Ectodermal cell (in vitro differentiated cells): ENCODE measurements at regions not wholly inside any gene's neighbourhood (a gene's known extent, or its start where the extent isn't known, plus 50 kb on each side); places are given as distances from the start of the nearest gene placed in this dataset.

Experiments
- H3K27ac ChIP-seq: 2 replicates; pipeline ENCODE4 v1.7.0; 2013; ENCODE audit warnings: mild to moderate bottlenecking, low read depth, low read length; ENCODE audit not compliant: insufficient read depth, poor library complexity, severe bottlenecking
- H3K27me3 ChIP-seq: 2 replicates; pipeline ENCODE4 v1.7.0; 2013; ENCODE audit warnings: mild to moderate bottlenecking, low read length; ENCODE audit not compliant: insufficient read depth, control insufficient read depth, poor library complexity, severe bottlenecking
- H3K36me3 ChIP-seq: one replicate; pipeline ENCODE4 v1.7.0; 2013; ENCODE audit warnings: low read length; ENCODE audit not compliant: control insufficient read depth, insufficient read depth
- H3K4me1 ChIP-seq: one replicate; pipeline ENCODE4 v1.7.0; 2013; ENCODE audit warnings: low read length; ENCODE audit not compliant: control insufficient read depth, insufficient read depth
- H3K4me3 ChIP-seq: 2 replicates; pipeline ENCODE4 v1.7.0; 2013; ENCODE audit warnings: low read depth, low read length, control low read depth; ENCODE audit not compliant: insufficient read depth
- H3K9me3 ChIP-seq: 2 replicates; pipeline ENCODE4 v1.7.0; 2013; ENCODE audit warnings: mild to moderate bottlenecking, low read length, moderate library complexity; ENCODE audit not compliant: control insufficient read depth
- WGBS, 2 experiments: methylation state at CpG; one replicate each; pipeline ENCODE4 v1.1.7; 2013; ENCODE audit warnings: missing lambda C conversion rate in 2 of 2; 5-methylcytosine and 5-hydroxymethylcytosine counted together

- H3K4me3 ChIP-seq = no peak overlapping the region
- H3K4me1 ChIP-seq = no peaks in the 10 kb centered on the region
- H3K9me3 ChIP-seq = no peaks in the 10 kb centered on the region
- H3K27me3 ChIP-seq = no peaks in the 10 kb centered on the region
- 86 to 87% methylated on average over 6 of the region's 6 CpGs for WGBS, 2 experiments
- no peak overlapping the region for H3K27ac ChIP-seq
- H3K36me3 ChIP-seq = no peaks in the 10 kb centered on the region
Measured at GRCh38 chr1:38527373-38527966, 332.1 kb downstream of the RRAGC start.

GRCh38 chr1:38526046-38526445, 333.5 kb downstream of the RRAGC start:
- WGBS, 2 experiments = 90 to 95% methylated on average over 7 of the region's 7 CpGs
- Histone ChIP-seq H3K27me3 (no peaks in the 10 kb centered on the region), H3K36me3 (no peaks in the 10 kb centered on the region), H3K4me3 (no peak overlapping the region), H3K9me3 (no peaks in the 10 kb centered on the region), H3K27ac (no peak overlapping the region), H3K4me1 (no peaks in the 10 kb centered on the region)

- Histone ChIP-seq H3K4me3 (no peak overlapping the region), H3K9me3 (no peaks in the 10 kb centered on the region), H3K27me3 (no peaks in the 10 kb centered on the region), H3K27ac (no peak overlapping the region), H3K36me3 (no peaks in the 10 kb centered on the region), H3K4me1 (no peaks in the 10 kb centered on the region)
- 96 to 100% methylated on average over 4 of the region's 4 CpGs for WGBS, 2 experiments
Measured at GRCh38 chr1:38525343-38526043, 334.1 kb downstream of the RRAGC start.

GRCh38 chr1:38524025-38524641, 335.4 kb downstream of the RRAGC start:
- Histone ChIP-seq H3K4me3 (no peak overlapping the region), H3K4me1 (no peaks in the 10 kb centered on the region), H3K27me3 (no peaks in the 10 kb centered on the region), H3K36me3 (no peaks in the 10 kb centered on the region), H3K27ac (no peak overlapping the region), H3K9me3 (no peaks in the 10 kb centered on the region)
- WGBS, 2 experiments = 96 to 97% methylated on average over 5 to 8 of the region's 8 CpGs

- Histone ChIP-seq H3K36me3 (no peaks in the 10 kb centered on the region), H3K4me3 (no peak overlapping the region), H3K9me3 (no peaks in the 10 kb centered on the region), H3K27me3 (no peaks in the 10 kb centered on the region), H3K27ac (no peak overlapping the region), H3K4me1 (no peaks in the 10 kb centered on the region)
- 92 to 94% methylated on average over 5 to 6 of the region's 7 CpGs for WGBS, 2 experiments
Measured at GRCh38 chr1:38523568-38523939, 336.0 kb downstream of the RRAGC start.

GRCh38 chr1:38522915-38523567, 336.5 kb downstream of the RRAGC start:
- H3K9me3 ChIP-seq = no peaks in the 10 kb centered on the region
- H3K36me3 ChIP-seq = no peaks in the 10 kb centered on the region
- H3K4me3 ChIP-seq = no peak overlapping the region
- H3K4me1 ChIP-seq = no peaks in the 10 kb centered on the region
- H3K27me3 ChIP-seq = no peaks in the 10 kb centered on the region
- 89% methylated on average over 9 of the region's 10 CpGs for WGBS, 2 experiments
- no peak overlapping the region for H3K27ac ChIP-seq

GRCh38 chr1:38516560-38516959, 343.0 kb downstream of the RRAGC start:
- H3K4me1 ChIP-seq = no peaks in the 10 kb centered on the region
- H3K27me3 ChIP-seq = no peaks in the 10 kb centered on the region
- 92 to 94% methylated on average over 2 of the region's 2 CpGs for WGBS, 2 experiments
- no peak overlapping the region for H3K4me3 ChIP-seq
- H3K27ac ChIP-seq = no peak overlapping the region
- no peaks in the 10 kb centered on the region for H3K36me3 ChIP-seq
- no peaks in the 10 kb centered on the region for H3K9me3 ChIP-seq

- Histone ChIP-seq H3K4me3 (no peak overlapping the region), H3K27ac (no peak overlapping the region), H3K4me1 (peaks cover 5% of the 10 kb centered on the region), H3K36me3 (no peaks in the 10 kb centered on the region), H3K9me3 (no peaks in the 10 kb centered on the region), H3K27me3 (no peaks in the 10 kb centered on the region)
- WGBS, 2 experiments = 95 to 97% methylated on average over 7 of the region's 7 CpGs
Measured at GRCh38 chr1:38512789-38513188, 346.8 kb downstream of the RRAGC start.

- Histone ChIP-seq H3K4me1 (peaks cover 5% of the 10 kb centered on the region), H3K27me3 (no peaks in the 10 kb centered on the region), H3K36me3 (no peaks in the 10 kb centered on the region), H3K27ac (no peak overlapping the region), H3K4me3 (no peak overlapping the region), H3K9me3 (no peaks in the 10 kb centered on the region)
- WGBS, 2 experiments = 91 to 94% methylated on average over 2 to 5 of the region's 5 CpGs
Measured at GRCh38 chr1:38512024-38512767, 347.4 kb downstream of the RRAGC start.

- WGBS, 2 experiments = 62 to 68% methylated on average over 6 of the region's 6 CpGs
- H3K27me3 ChIP-seq = no peaks in the 10 kb centered on the region
- peaks cover 10% of the 10 kb centered on the region for H3K4me1 ChIP-seq
- no peak overlapping the region for H3K27ac ChIP-seq
- H3K4me3 ChIP-seq = no peak overlapping the region
- H3K9me3 ChIP-seq = no peaks in the 10 kb centered on the region
- no peaks in the 10 kb centered on the region for H3K36me3 ChIP-seq
Measured at GRCh38 chr1:38508232-38508631, 351.3 kb downstream of the RRAGC start.
